ENCODE measurements at regions not wholly inside any gene's neighbourhood (a gene's known extent, or its start where the extent isn't known, plus 50 kb on each side); places are given as distances from the start of the nearest gene placed in this dataset.

- no peak overlapping the region for H3K4me3 ChIP-seq (ENCODE audit: low read depth, low read length)
- no peak for DNase-seq (ENCODE audit: low read depth, low spot score)
- in situ Hi-C loops (cut with HindIII; ENCODE audit: low sequenced_read_pairs) = no loop called here
- no peak for TF ChIP-seq CTCF (IDR thresholded peaks at IDR 0.05; ENCODE audit: low read depth, low read length)
These were observed 88.1 kb upstream of the HTR1A start for GRCh38 chr5:64050296-64050695.

- in situ Hi-C loops (cut with HindIII; ENCODE audit: low sequenced_read_pairs) = no loop called here
- no peak for TF ChIP-seq CTCF (IDR thresholded peaks at IDR 0.05; ENCODE audit: low read depth, low read length)
- no peak for DNase-seq (ENCODE audit: low read depth, low spot score)
- H3K4me3 ChIP-seq (ENCODE audit: low read depth, low read length) = no peak overlapping the region
These were observed 78.2 kb upstream of the HTR1A start for GRCh38 chr5:64040490-64040889.

GRCh38 chr5:64026493-64026892, 64.2 kb upstream of the HTR1A start:
- TF ChIP-seq CTCF (IDR thresholded peaks at IDR 0.05; ENCODE audit: low read depth, low read length) = no peak
- no peak overlapping the region for H3K4me3 ChIP-seq (ENCODE audit: low read depth, low read length)
- no peak for DNase-seq (ENCODE audit: low read depth, low spot score)
- in situ Hi-C loops (cut with HindIII; ENCODE audit: low sequenced_read_pairs) = no loop called here

DNA sequence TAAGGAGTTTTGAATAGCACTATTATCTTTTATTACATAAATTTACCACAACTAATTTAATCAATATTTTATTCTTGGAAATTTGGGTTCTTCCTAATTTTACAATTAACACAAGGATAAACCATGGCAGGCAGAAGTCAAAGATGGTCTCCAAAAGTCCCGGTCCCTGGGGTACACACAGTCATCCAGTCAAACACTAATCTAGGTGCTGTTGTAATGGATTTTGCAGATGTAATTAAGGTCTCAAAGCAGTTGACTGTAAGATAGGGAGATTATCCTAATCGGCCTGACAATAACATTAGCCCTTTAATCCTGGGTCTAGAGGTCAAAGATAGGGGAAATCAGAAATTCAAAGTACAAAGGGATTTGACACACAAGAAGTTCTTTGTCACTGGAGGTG, 57.5 kb upstream of the HTR1A start:
- TF ChIP-seq CTCF (IDR thresholded peaks at IDR 0.05; ENCODE audit: low read depth, low read length) = no peak
- no peak overlapping the region for H3K4me3 ChIP-seq (ENCODE audit: low read depth, low read length)
- DNase-seq (ENCODE audit: low read depth, low spot score) = no peak
- in situ Hi-C loops (cut with HindIII; ENCODE audit: low sequenced_read_pairs) = no loop called here

DNA sequence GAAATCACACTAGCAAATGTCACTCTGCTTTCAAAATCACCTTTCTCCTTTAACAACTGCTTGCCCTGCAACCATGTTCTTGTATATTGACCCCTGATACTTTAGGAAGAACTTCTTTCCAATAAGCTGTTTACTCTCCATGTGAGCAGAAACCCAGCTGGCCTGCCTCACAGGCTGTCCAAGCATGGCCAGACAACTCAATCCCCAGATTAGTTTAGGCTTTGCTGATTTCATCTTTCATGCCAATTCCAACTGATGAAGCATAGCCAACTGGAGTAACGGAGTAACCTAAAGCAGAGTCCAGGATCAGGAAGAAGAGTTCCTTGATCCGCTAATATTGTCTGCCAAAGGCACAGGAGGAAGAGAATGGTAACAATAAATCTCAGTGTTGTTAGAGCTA, 56.7 kb upstream of the HTR1A start:
- no peak for TF ChIP-seq CTCF (IDR thresholded peaks at IDR 0.05; ENCODE audit: low read depth, low read length)
- no peak for DNase-seq (ENCODE audit: low read depth, low spot score)
- H3K4me3 ChIP-seq (ENCODE audit: low read depth, low read length) = no peak overlapping the region
- in situ Hi-C loops (cut with HindIII; ENCODE audit: low sequenced_read_pairs) = no loop called here

DNA sequence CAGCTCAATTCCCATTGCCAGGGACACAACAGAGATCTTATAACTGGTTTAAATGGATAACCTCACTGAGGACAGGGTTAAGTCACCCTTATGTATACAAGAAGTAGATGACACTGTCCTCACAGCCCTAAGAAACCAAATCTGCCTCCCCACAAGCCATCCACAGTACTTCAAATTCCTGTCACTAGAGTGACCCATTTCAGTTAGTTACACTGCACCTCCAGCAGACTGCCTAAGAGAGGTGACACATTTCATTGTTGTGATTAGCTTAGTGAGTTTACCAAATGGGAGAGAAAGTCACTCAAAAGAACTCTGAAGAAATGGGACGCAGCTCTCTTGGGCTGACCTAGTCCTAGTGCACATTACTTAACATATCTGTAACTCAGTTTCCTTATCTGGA, 53.6 kb upstream of the HTR1A start:
- no peak for DNase-seq (ENCODE audit: low read depth, low spot score)
- no peak for TF ChIP-seq CTCF (IDR thresholded peaks at IDR 0.05; ENCODE audit: low read depth, low read length)
- in situ Hi-C loops (cut with HindIII; ENCODE audit: low sequenced_read_pairs) = no loop called here
- no peak overlapping the region for H3K4me3 ChIP-seq (ENCODE audit: low read depth, low read length)
